OCI-LY7 (cell line): ENCODE measurements at regions not wholly inside any gene's neighbourhood (a gene's known extent, or its start where the extent isn't known, plus 50 kb on each side); places are given as distances from the start of the nearest gene placed in this dataset.

ENCODE experiments used
- BruUV-seq: library from RNA; stranded (reverse); fragments of 400-500 nt; replicated peaks from 2 replicates; lab custom pipeline; 2021; lab: Mats Ljungman, UMichigan
- CTCF ChIA-PET: fragments of 300-600 bp; sonication (Branson Sonifier 250); formaldehyde crosslinking; loops from one replicate; lab custom pipeline; 2022; ENCODE audit warnings: antibody characterized with exemption; ENCODE audit not compliant: unreplicated experiment; lab: Charles Lee
- POLR2A ChIA-PET: fragments of 300-600 bp; sonication (Branson Sonifier 250); formaldehyde crosslinking; loops from one replicate; lab custom pipeline; 2022; ENCODE audit warnings: antibody characterized with exemption; lab: Charles Lee
- DNase-seq: peaks from one replicate; pipeline ENCODE4 v3.0.0-alpha.2; 2015; ENCODE audit warnings: low spot score
- H2AFZ ChIP-seq: fragments of 200-600 bp; sonication (generic), shearing (Covaris generic); 2 replicates; pipeline ENCODE4 v1.6.1; 2014; ENCODE audit warnings: mild to moderate bottlenecking, antibody characterized with exemption, low read length, moderate library complexity
- H3K27ac ChIP-seq: fragments of 200-600 bp; sonication (generic); 2 replicates; pipeline ENCODE4 v1.5.1; 2014; ENCODE audit warnings: mixed run types, low read depth, mild to moderate bottlenecking, moderate library complexity, low read length, inconsistent platforms; ENCODE audit not compliant: poor library complexity, severe bottlenecking
- H3K36me3 ChIP-seq: fragments of 200-600 bp; sonication (generic); 2 replicates; pipeline ENCODE4 v1.6.1; 2014; ENCODE audit warnings: mild to moderate bottlenecking, antibody characterized with exemption, low read length, moderate library complexity, mixed read lengths; ENCODE audit not compliant: insufficient read depth
- H3K4me1 ChIP-seq: fragments of 200-600 bp; sonication (generic); 2 replicates; pipeline ENCODE4 v1.5.1; 2014; ENCODE audit warnings: mild to moderate bottlenecking, low read length; ENCODE audit not compliant: insufficient read depth, poor library complexity, severe bottlenecking
- H3K4me2 ChIP-seq: fragments of 200-600 bp; sonication (generic); 2 replicates; pipeline ENCODE4 v1.6.1; 2014; ENCODE audit warnings: mild to moderate bottlenecking, low read length
- H3K4me3 ChIP-seq: fragments of 200-600 bp; sonication (generic); 2 replicates; pipeline ENCODE4 v1.5.1; 2014; ENCODE audit warnings: mild to moderate bottlenecking, low read depth, low read length; ENCODE audit not compliant: poor library complexity, severe bottlenecking
- H3K79me2 ChIP-seq: fragments of 200-600 bp; sonication (generic); 2 replicates; pipeline ENCODE4 v1.6.1; 2016; ENCODE audit warnings: low read depth, mild to moderate bottlenecking, low read length, moderate library complexity, mixed read lengths; ENCODE audit not compliant: insufficient read depth
- H3K9me2 ChIP-seq: fragments of 200-600 bp; sonication (generic); 2 replicates; pipeline ENCODE4 v1.6.1; 2016; ENCODE audit warnings: mild to moderate bottlenecking, low read length, mixed read lengths; ENCODE audit not compliant: insufficient read depth
- H3K9me3 ChIP-seq: fragments of 200-600 bp; sonication (generic); 2 replicates; pipeline ENCODE4 v1.6.1; 2014; ENCODE audit warnings: mild to moderate bottlenecking, mixed run types, low read length, mixed read lengths
- H4K20me1 ChIP-seq: fragments of 200-600 bp; sonication (generic); 2 replicates; pipeline ENCODE4 v1.6.1; 2014; ENCODE audit warnings: mild to moderate bottlenecking, antibody characterized with exemption, low read length, moderate library complexity, mixed read lengths; ENCODE audit not compliant: insufficient read depth
- CTCF ChIP-seq: fragments of 200-600 bp; sonication (generic); conservative IDR thresholded peaks from 2 replicates; pipeline ENCODE4 v1.5.1; 2014; ENCODE audit warnings: mild to moderate bottlenecking, antibody characterized with exemption, low read length, moderate library complexity, mixed read lengths
- EZH2phosphoT487 ChIP-seq: fragments of 200-600 bp; sonication (generic); IDR thresholded peaks from 2 replicates; pipeline ENCODE4 v1.6.1; 2018; ENCODE audit warnings: low read depth, borderline replicate concordance, mild to moderate bottlenecking, mixed run types, antibody characterized with exemption, low read length, moderate library complexity, mixed read lengths
- intact Hi-C: fragments of 100-400 bp; cut with micrococcal nuclease; formaldehyde crosslinking; loops from one replicate; pipeline ENCODE4 v1.10.0; 2022; ENCODE audit not compliant: unreplicated experiment

- H3K4me2 ChIP-seq: no peak overlapping the region
- ChIA-PET CTCF (no interaction called here), POLR2A (interaction anchor here (1.0 kb wide), 1 partner anchor 28 kb away, joined by 3 read pairs; no protein-coding TSS in a partner anchor)
- no peak overlapping the region for H3K4me3 ChIP-seq
- intact Hi-C loops: no loop called here
- H4K20me1 ChIP-seq: no peaks in the 10 kb centered on the region
- no TSS peak for BruUV-seq
- no peak overlapping the region for H3K27ac ChIP-seq
- H3K4me1 ChIP-seq: no peaks in the 10 kb centered on the region
- no peak overlapping the region for H2AFZ ChIP-seq
- H3K36me3 ChIP-seq: no peaks in the 10 kb centered on the region
- H3K9me2 ChIP-seq: no peaks in the 10 kb centered on the region
- H3K9me3 ChIP-seq: no peaks in the 10 kb centered on the region
- no peaks in the 10 kb centered on the region for H3K79me2 ChIP-seq
- TF ChIP-seq CTCF (no peak), EZH2phosphoT487 (no peak)
- DNase-seq: no peak
These were observed 517.4 kb downstream of the FAT4 start for GRCh38 chr4:125832161-125832560.

- DNase-seq: no peak
- ChIA-PET CTCF (no interaction called here), POLR2A (interaction anchor here (0.6 kb wide), 1 partner anchor 24 kb away, joined by 3 read pairs; no protein-coding TSS in a partner anchor)
- no peaks in the 10 kb centered on the region for H4K20me1 ChIP-seq
- H2AFZ ChIP-seq: no peak overlapping the region
- TF ChIP-seq CTCF (no peak), EZH2phosphoT487 (no peak)
- no peaks in the 10 kb centered on the region for H3K9me3 ChIP-seq
- H3K27ac ChIP-seq: no peak overlapping the region
- H3K36me3 ChIP-seq: no peaks in the 10 kb centered on the region
- intact Hi-C loops: no loop called here
- H3K4me2 ChIP-seq: no peak overlapping the region
- H3K4me1 ChIP-seq: no peaks in the 10 kb centered on the region
- H3K9me2 ChIP-seq: no peaks in the 10 kb centered on the region
- H3K4me3 ChIP-seq: no peak overlapping the region
- H3K79me2 ChIP-seq: no peaks in the 10 kb centered on the region
- no TSS peak for BruUV-seq
These were observed 521.9 kb downstream of the FAT4 start for GRCh38 chr4:125836597-125837195.

- CTCF ChIA-PET: no interaction called here
- no TSS peak for BruUV-seq
- POLR2A ChIA-PET: no interaction called here
These were observed 522.9 kb downstream of the FAT4 start for GRCh38 chr4:125837493-125838201.

More at GRCh38 chr4:125837493-125838201, 522.9 kb downstream of the FAT4 start:
- intact Hi-C loops: no loop called here
- no peaks in the 10 kb centered on the region for H3K9me2 ChIP-seq
- no peak for DNase-seq
- no peaks in the 10 kb centered on the region for H3K36me3 ChIP-seq
- no peak overlapping the region for H3K27ac ChIP-seq
- H3K4me1 ChIP-seq: no peaks in the 10 kb centered on the region
- H3K4me3 ChIP-seq: no peak overlapping the region
- no peak overlapping the region for H2AFZ ChIP-seq
- no peaks in the 10 kb centered on the region for H4K20me1 ChIP-seq
- no peaks in the 10 kb centered on the region for H3K79me2 ChIP-seq
- no peak for TF ChIP-seq EZH2phosphoT487
- TF ChIP-seq CTCF: no peak
- H3K4me2 ChIP-seq: no peak overlapping the region
- H3K9me3 ChIP-seq: no peaks in the 10 kb centered on the region
